Erythroblast (primary cell): ENCODE measurements at regions not wholly inside any gene's neighbourhood (a gene's known extent, or its start where the extent isn't known, plus 50 kb on each side); places are given as distances from the start of the nearest gene placed in this dataset.

Experiments
- DNase-seq, 2 experiments: peaks; one replicate each; lab custom pipeline; 2025; lab: John Stamatoyannopoulos, UW
- GATA1 ChIP-seq: IDR thresholded peaks from 2 replicates; pipeline ENCODE4 v1.6.1; 2011; ENCODE audit warnings: low read depth, mild to moderate bottlenecking, control low read depth, low read length, moderate library complexity
- POLR2A ChIP-seq: IDR thresholded peaks from 2 replicates; pipeline ENCODE4 v1.6.1; 2011; ENCODE audit warnings: mild to moderate bottlenecking, low read length

GRCh38 chr3:187927565-187927964 is 182.3 kb upstream of the BCL6 start:
- TF ChIP-seq GATA1 (no peak), POLR2A (no peak)
- DNase-seq = no peak

- no peak for DNase-seq
- TF ChIP-seq POLR2A (no peak), GATA1 (no peak)
Observed at GRCh38 chr3:187929112-187929816, 184.0 kb upstream of the BCL6 start.

- DNase-seq = no peak
- TF ChIP-seq POLR2A (no peak), GATA1 (no peak)
Observed at GRCh38 chr3:187930021-187930420, 184.8 kb upstream of the BCL6 start.

DNA sequence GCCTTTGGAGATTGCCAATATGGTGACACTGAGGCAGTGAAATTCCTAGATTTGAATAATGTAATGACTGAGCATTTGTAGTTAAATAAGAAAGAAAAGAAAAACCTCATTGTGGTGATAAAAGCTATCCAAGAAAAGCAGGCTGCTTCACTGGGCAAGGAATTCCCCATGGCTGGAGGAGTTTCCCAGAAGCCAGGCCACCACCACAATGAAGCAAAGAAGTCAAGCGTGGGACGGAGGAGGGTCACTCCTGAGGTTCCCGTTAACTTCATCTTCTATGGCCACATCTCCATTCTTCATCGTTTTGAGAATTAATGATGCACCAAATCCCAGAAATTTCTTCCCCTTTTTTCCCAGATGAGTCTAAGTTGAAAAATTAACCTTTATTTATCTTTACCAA is 185.8 kb upstream of the BCL6 start:
- no peak for TF ChIP-seq GATA1
- TF ChIP-seq POLR2A = no peak
- DNase-seq = no peak

DNA sequence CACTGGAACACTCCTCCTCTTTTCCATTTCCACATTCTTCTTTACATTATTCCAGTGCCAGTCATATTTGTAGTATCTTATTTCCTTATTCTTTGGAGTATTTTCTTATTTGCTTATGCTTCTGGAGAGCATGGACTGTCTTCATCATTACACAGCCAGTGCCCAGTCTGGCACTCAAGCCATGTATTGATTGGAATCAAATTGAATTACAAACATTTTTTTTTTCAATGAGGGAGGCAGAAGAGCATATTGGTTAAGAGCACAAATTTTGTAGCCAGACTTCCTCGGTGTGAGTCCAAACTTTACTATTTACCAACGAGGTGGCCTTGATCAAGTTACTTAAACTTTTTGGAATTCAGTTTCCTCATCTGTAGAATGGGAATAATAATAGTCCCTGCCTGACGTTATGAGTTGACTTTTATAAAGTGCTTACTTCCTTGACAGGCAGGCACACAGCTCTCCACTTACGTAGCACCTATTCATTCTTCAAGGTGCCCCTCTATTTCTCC is 186.6 kb upstream of the BCL6 start:
- no peak for DNase-seq
- no peak for TF ChIP-seq GATA1

GRCh38 chr3:187932530-187932929 is 187.3 kb upstream of the BCL6 start:
- no peak for DNase-seq

DNA sequence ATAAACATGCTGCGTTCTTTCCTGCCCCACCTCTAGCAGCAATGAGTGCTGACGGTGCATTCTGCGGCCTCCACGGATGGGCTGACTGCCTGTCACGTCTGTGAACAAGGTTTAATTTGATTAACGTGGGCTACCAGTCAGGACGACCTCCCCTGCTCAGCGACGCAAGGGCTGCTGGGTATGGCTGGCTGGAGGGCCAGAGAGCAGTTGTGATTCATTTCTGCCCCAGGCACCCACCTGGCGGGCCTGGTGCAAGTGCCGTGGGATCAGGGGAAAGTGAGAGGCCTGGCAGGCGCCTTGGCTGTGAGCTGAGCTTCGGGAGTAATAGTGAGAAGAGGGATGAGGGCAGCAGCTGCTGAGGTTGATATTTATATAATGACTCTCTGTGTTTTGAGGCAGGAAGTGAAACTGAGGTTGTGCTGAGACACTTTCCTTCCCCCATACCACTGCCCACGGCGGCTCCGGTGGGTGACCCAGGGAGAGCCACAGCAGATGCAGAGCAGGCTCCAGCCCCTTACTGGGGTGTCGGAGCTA is 190.4 kb upstream of the BCL6 start:
- DNase-seq = no peak
- TF ChIP-seq GATA1 (no peak), POLR2A (no peak)

More at GRCh38 chr3:187932530-187932929, 187.3 kb upstream of the BCL6 start:
- TF ChIP-seq GATA1 (no peak), POLR2A (no peak)

DNA sequence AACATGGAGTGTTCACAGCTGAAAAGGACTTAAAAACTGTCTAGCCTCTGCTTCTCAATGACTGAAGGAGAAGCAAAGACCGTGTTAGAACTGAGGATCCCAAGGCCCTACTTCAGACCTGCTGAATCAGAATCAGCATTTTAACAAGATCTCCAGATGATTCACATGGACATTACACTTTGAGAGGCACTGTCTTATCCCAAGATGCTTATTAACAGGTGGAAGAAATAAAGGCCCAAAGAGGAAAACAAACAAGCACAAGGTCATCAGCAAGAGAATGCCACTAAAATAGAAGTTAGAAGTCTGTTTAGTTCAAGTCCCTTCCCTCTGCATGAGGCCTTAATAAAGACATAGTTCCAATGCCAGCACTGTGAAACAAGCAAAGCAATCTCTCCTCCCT is 191.4 kb upstream of the BCL6 start:
- TF ChIP-seq POLR2A (no peak), GATA1 (no peak)
- no peak for DNase-seq

DNA sequence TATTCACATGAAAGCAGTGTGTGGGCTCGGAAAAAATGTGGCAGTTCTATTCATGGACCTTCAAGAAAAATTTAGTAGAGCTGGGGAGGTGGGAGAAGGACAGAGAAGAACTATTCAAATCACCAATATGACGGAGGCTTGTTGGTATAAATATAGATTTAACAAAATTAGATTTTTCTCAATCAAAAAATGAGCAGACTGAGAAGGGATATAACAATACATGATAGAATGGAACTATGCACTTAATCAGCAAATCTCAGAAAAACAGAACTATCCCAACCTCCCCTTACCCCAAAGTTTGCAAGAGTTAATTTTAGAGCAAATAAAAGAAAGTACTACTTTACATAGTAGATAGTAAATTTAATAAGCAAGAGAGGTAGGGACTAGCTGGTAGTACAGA is 194.6 kb upstream of the BCL6 start:
- TF ChIP-seq GATA1 = no peak
- no peak for TF ChIP-seq POLR2A
- no peak for DNase-seq

DNA sequence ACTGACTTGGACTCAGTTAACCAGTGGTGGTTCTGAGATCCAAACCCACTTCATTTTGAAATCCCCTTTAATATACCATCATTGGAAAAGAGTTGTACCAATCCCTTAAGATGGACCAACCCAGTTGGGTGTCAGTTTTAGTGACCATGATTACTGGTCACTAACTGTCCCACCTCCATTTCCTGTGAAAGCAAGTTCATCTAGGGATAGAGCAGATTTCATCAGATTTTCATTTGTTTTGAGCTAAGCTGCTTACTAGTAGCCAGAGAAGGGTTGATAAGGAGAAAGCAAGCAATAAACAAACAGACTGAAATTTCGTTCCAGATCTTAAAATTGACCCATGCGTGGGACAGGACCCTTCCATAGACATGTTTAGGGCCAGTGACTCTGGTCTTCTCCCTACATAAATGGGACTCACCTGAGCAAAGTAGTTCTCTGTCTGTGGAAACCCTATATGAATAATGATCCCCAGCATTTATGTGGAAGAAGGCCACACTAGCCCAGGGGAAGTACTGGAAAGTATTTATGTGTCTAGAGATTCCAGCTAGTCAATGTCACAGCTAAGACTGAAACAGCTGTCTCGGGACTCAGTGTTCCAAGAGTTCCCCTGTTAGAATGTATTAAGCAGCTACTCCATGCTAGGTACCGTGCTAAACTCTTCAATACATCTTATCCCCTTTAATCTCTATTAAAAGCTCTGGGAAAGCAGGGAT is 196.0 kb upstream of the BCL6 start:
- DNase-seq = no peak
- TF ChIP-seq POLR2A (no peak), GATA1 (no peak)

DNA sequence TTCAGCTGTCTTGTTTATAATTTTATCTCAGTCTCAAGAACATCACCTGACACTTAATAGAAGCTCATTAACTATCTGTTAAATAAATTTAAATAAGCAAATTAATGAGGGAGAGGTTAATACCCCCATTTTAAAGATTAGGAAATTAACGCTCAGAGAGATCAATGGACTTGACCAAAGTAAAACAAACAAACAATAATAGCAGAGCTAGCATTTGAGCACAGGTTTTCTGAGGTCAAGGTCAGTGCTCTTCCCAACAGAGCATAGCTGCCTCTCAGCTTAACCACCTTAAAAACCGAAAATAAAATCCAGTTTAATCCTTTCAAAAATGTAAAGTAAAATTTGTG is 196.6 kb upstream of the BCL6 start:
- no peak for DNase-seq
- TF ChIP-seq POLR2A = no peak
- no peak for TF ChIP-seq GATA1

DNA sequence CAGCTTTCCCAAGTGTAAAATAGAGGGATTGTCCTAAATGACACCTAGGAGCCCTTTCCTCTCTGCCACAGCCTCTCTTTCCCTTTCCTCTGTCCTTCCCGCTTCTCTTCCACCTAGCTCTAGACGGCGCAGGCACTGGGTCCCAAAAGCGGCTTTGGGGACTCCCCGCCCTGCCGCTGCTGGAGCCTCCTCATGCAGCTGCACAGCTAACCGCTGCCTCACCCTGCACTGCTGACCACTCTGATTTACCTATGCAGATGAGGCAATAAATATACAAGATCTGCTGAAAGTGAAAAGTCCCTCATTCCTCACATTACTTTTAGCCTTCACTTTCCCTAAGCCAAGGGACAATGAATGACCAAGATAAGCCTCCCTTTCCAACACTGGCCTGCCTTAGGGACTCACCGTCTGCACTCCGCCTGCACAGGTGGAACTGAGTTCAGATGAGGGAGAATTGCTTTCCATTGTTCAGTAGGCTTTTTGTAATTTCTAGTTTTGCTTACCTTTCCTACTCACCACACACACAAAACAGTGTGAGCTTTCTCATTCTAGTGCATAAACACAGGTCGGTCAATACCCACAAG is 197.5 kb upstream of the BCL6 start:
- TF ChIP-seq POLR2A (no peak), GATA1 (no peak)
- DNase-seq = no peak

GRCh38 chr3:187943677-187944389 is 198.6 kb upstream of the BCL6 start:
- no peak for DNase-seq
- TF ChIP-seq POLR2A (no peak), GATA1 (no peak)
